Posterior cingulate gyrus (tissue), 11 donors: ENCODE measurements at regions not wholly inside any gene's neighbourhood (a gene's known extent, or its start where the extent isn't known, plus 50 kb on each side); places are given as distances from the start of the nearest gene placed in this dataset.
"Not testable (repeated sequence)": the region's sequence is repeated elsewhere in the genome, so short reads cannot be mapped to it uniquely, and the experiment has no call there.

Experiments used
- DNase-seq, 10 donors: peaks; one replicate each; pipeline versions ENCODE4 v3.0.0 to v3.0.0-alpha.2; 2020 to 2021; ENCODE audit warnings: mixed read lengths in 3 of 10
- intact Hi-C: fragments of 100-400 bp; cut with DNase I; formaldehyde crosslinking; loops from one replicate; pipeline ENCODE4 v1.15.1; 2023

GRCh38 chr1:213697192-213697802 lies 290.5 kb upstream of the PROX1 start:
- intact Hi-C loops = no loop called here
- no peak for DNase-seq

- intact Hi-C loops = no loop called here
- DNase-seq = no peak
These were observed 289.6 kb upstream of the PROX1 start for GRCh38 chr1:213698092-213698702.

- no peak for DNase-seq
- intact Hi-C loops = no loop called here
These were observed 285.1 kb upstream of the PROX1 start for GRCh38 chr1:213702703-213703102.

- no peak for DNase-seq
- intact Hi-C loops = no loop called here
These were observed 282.8 kb upstream of the PROX1 start for GRCh38 chr1:213704941-213705340.

- intact Hi-C loops = not testable (repeated sequence)
These were observed 275.8 kb upstream of the PROX1 start for GRCh38 chr1:213711833-213712490.

GRCh38 chr1:213714645-213715044 lies 273.1 kb upstream of the PROX1 start:
- intact Hi-C loops = no loop called here

More at GRCh38 chr1:213711833-213712490, 275.8 kb upstream of the PROX1 start:
- not testable (repeated sequence) for DNase-seq

GRCh38 chr1:213715182-213715581 lies 272.6 kb upstream of the PROX1 start:
- DNase-seq = no peak
- intact Hi-C loops = no loop called here

More at GRCh38 chr1:213714645-213715044, 273.1 kb upstream of the PROX1 start:
- DNase-seq = no peak

GRCh38 chr1:213719462-213719861 lies 268.3 kb upstream of the PROX1 start:
- intact Hi-C loops = no loop called here
- DNase-seq = no peak

- intact Hi-C loops = no loop called here
- DNase-seq = no peak
These were observed 267.7 kb upstream of the PROX1 start for GRCh38 chr1:213720032-213720431.

GRCh38 chr1:213723187-213723586 lies 264.6 kb upstream of the PROX1 start:
- no peak for DNase-seq
- intact Hi-C loops = no loop called here

GRCh38 chr1:213724640-213725536 lies 262.9 kb upstream of the PROX1 start:
- intact Hi-C loops = no loop called here
- DNase-seq = peak in 5 of 10 donors; percentile 2 to 86 (median 39)

- intact Hi-C loops = no loop called here
- no peak for DNase-seq
These were observed 259.8 kb upstream of the PROX1 start for GRCh38 chr1:213727853-213728592.

- no peak for DNase-seq
- intact Hi-C loops = no loop called here
These were observed 258.9 kb upstream of the PROX1 start for GRCh38 chr1:213728593-213729536.

GRCh38 chr1:213733705-213734104 lies 254.1 kb upstream of the PROX1 start:
- DNase-seq = no peak
- intact Hi-C loops = no loop called here

GRCh38 chr1:213737398-213738035 lies 250.3 kb upstream of the PROX1 start:
- intact Hi-C loops = no loop called here
- no peak for DNase-seq

GRCh38 chr1:213738658-213739057 lies 249.1 kb upstream of the PROX1 start:
- intact Hi-C loops = no loop called here
- DNase-seq = no peak

GRCh38 chr1:213742992-213743391 lies 244.8 kb upstream of the PROX1 start:
- intact Hi-C loops = no loop called here
- no peak for DNase-seq

GRCh38 chr1:213744780-213745179 lies 243.0 kb upstream of the PROX1 start:
- intact Hi-C loops = no loop called here
- no peak for DNase-seq

- intact Hi-C loops = no loop called here
- DNase-seq = no peak
These were observed 242.3 kb upstream of the PROX1 start for GRCh38 chr1:213745451-213745850.
